Nephron (organoid): ENCODE measurements at regions not wholly inside any gene's neighbourhood (a gene's known extent, or its start where the extent isn't known, plus 50 kb on each side); places are given as distances from the start of the nearest gene placed in this dataset.

Experiments
- H3K27ac Mint-ChIP-seq, 3 experiments: 2 replicates each; pipeline ENCODE4 v1.8.0; 2020; ENCODE audit warnings: mixed read lengths in 3 of 3, mild to moderate bottlenecking in 2 of 3, moderate library complexity in 1 of 3
- H3K27me3 Mint-ChIP-seq: 2 replicates; pipeline ENCODE4 v1.8.0; 2021; ENCODE audit warnings: low read depth, mild to moderate bottlenecking, moderate library complexity, mixed read lengths
- H3K36me3 Mint-ChIP-seq: 2 replicates; pipeline ENCODE4 v1.8.0; 2020; ENCODE audit warnings: low read depth, mixed read lengths
- H3K4me1 Mint-ChIP-seq: 2 replicates; pipeline ENCODE4 v1.8.0; 2020; ENCODE audit warnings: mixed read lengths
- H3K4me3 Mint-ChIP-seq, 3 experiments: 2 replicates each; pipeline ENCODE4 v1.8.0; 2020; ENCODE audit warnings: mild to moderate bottlenecking in 3 of 3, mixed read lengths in 3 of 3, moderate library complexity in 2 of 3
- H3K9me3 Mint-ChIP-seq: 2 replicates; pipeline ENCODE4 v1.8.0; 2020; ENCODE audit warnings: mixed read lengths
- CTCF ChIP-seq, 3 experiments: fragments of 200-600 bp; sonication (generic); IDR thresholded peaks; one replicate each; pipeline ENCODE4 v1.5.0; 2021; ENCODE audit warnings: antibody characterized with exemption in 3 of 3; ENCODE audit not compliant: unreplicated experiment in 3 of 3

GRCh38 chr6:147141711-147142308 is 62.4 kb upstream of the STXBP5 start:
- H3K36me3 Mint-ChIP-seq: no peaks in the 10 kb centered on the region
- H3K4me1 Mint-ChIP-seq: no peaks in the 10 kb centered on the region
- peaks cover 7% of the 10 kb centered on the region for H3K27me3 Mint-ChIP-seq
- TF ChIP-seq CTCF (IDR thresholded peaks at IDR 0.05; ENCODE audit: unreplicated experiment in 3 of 3): no peak
- no peaks in the 10 kb centered on the region for H3K9me3 Mint-ChIP-seq
- no peak overlapping the region for H3K27ac Mint-ChIP-seq
- H3K4me3 Mint-ChIP-seq: no peak overlapping the region

- TF ChIP-seq CTCF (IDR thresholded peaks at IDR 0.05; ENCODE audit: unreplicated experiment in 3 of 3): no peak
- H3K27me3 Mint-ChIP-seq: peaks cover 7% of the 10 kb centered on the region
- no peak overlapping the region for H3K27ac Mint-ChIP-seq
- H3K4me1 Mint-ChIP-seq: no peaks in the 10 kb centered on the region
- H3K36me3 Mint-ChIP-seq: no peaks in the 10 kb centered on the region
- no peaks in the 10 kb centered on the region for H3K9me3 Mint-ChIP-seq
- H3K4me3 Mint-ChIP-seq: no peak overlapping the region
Measured at GRCh38 chr6:147142684-147143245, 61.5 kb upstream of the STXBP5 start.

GRCh38 chr6:147149092-147149491 is 55.1 kb upstream of the STXBP5 start:
- Mint-ChIP-seq H3K4me1 (no peaks in the 10 kb centered on the region), H3K27ac (no peak overlapping the region), H3K27me3 (peaks cover 3% of the 10 kb centered on the region), H3K4me3 (no peak overlapping the region), H3K36me3 (no peaks in the 10 kb centered on the region), H3K9me3 (no peaks in the 10 kb centered on the region)
- no peak for TF ChIP-seq CTCF (IDR thresholded peaks at IDR 0.05; ENCODE audit: unreplicated experiment in 3 of 3)

GRCh38 chr6:147149826-147150225 is 54.4 kb upstream of the STXBP5 start:
- Mint-ChIP-seq H3K27ac (no peak overlapping the region), H3K4me3 (no peak overlapping the region), H3K27me3 (no peaks in the 10 kb centered on the region), H3K4me1 (no peaks in the 10 kb centered on the region), H3K36me3 (no peaks in the 10 kb centered on the region), H3K9me3 (no peaks in the 10 kb centered on the region)
- no peak for TF ChIP-seq CTCF (IDR thresholded peaks at IDR 0.05; ENCODE audit: unreplicated experiment in 3 of 3)

- H3K27me3 Mint-ChIP-seq: no peaks in the 10 kb centered on the region
- no peak overlapping the region for H3K27ac Mint-ChIP-seq
- H3K4me1 Mint-ChIP-seq: no peaks in the 10 kb centered on the region
- H3K9me3 Mint-ChIP-seq: no peaks in the 10 kb centered on the region
- no peak overlapping the region for H3K4me3 Mint-ChIP-seq
- no peaks in the 10 kb centered on the region for H3K36me3 Mint-ChIP-seq
- TF ChIP-seq CTCF (IDR thresholded peaks at IDR 0.05; ENCODE audit: unreplicated experiment in 3 of 3): no peak
Measured at GRCh38 chr6:147150293-147150692, 53.9 kb upstream of the STXBP5 start.
